Prostate gland (tissue), 2 donors: ENCODE measurements at regions not wholly inside any gene's neighbourhood (a gene's known extent, or its start where the extent isn't known, plus 50 kb on each side); places are given as distances from the start of the nearest gene placed in this dataset.

ENCODE experiments used
- DNase-seq: peaks from one replicate; pipeline ENCODE4 v3.0.0-alpha.2; 2019; ENCODE audit warnings: low spot score
- H3K27ac ChIP-seq, 2 donors: fragments of 200-600 bp; sonication (generic); 2 replicates each; pipeline ENCODE4 v1.5.1; 2017 to 2019
- H3K27me3 ChIP-seq: fragments of 200-600 bp; sonication (generic); replicated peaks from 2 replicates; pipeline ENCODE4 v1.5.1; 2019; ENCODE audit not compliant: insufficient read depth
- H3K36me3 ChIP-seq, 2 donors: fragments of 200-600 bp; sonication (generic); 1 replicate in 1 of 2; 2 replicates in 1 of 2; pipeline versions ENCODE4 v1.5.1 to v1.8.1; 2017 to 2019
- H3K4me1 ChIP-seq: fragments of 200-600 bp; sonication (generic); replicated peaks from 2 replicates; pipeline ENCODE4 v1.5.1; 2019
- H3K4me3 ChIP-seq, 2 donors: fragments of 200-600 bp; sonication (generic); 2 replicates each; pipeline ENCODE4 v1.5.1; 2017 to 2019
- H3K9me3 ChIP-seq: fragments of 200-600 bp; sonication (generic); 2 replicates; pipeline ENCODE4 v1.5.1; 2017
- POLR2A ChIP-seq: fragments of 450-650 bp; IDR thresholded peaks from one replicate; pipeline ENCODE4 v1.6.1; 2016; ENCODE audit warnings: antibody characterized with exemption, mild to moderate bottlenecking
- POLR2AphosphoS5 ChIP-seq: sonication (generic); formaldehyde crosslinking; IDR thresholded peaks from one replicate; pipeline ENCODE4 v1.6.1; 2017; ENCODE audit warnings: antibody characterized with exemption
- WGBS: methylation state at CpG from one replicate; pipeline ENCODE4 v1.1.5; 2018; 5-methylcytosine and 5-hydroxymethylcytosine counted together
- intact Hi-C: fragments of 100-400 bp; cut with DNase I; formaldehyde crosslinking; loops from one replicate; pipeline ENCODE4 v1.14.2; 2022
- TF ChIP-seq, protein P1 (sequence below), 4 experiments: fragments of 200-600 bp in 2 of 4; fragments of 450-650 bp in 2 of 4; sonication (generic) in 2 of 4; IDR thresholded peaks; 1 replicate in 3 of 4; 2 replicates in 1 of 4; pipeline ENCODE4 v1.5.1; 2016 to 2019; ENCODE audit warnings: antibody characterized with exemption in 4 of 4, mild to moderate bottlenecking in 2 of 4, moderate library complexity in 2 of 4

- Histone ChIP-seq H3K4me1 (peaks cover 4% of the 10 kb centered on the region), H3K27ac (no peak overlapping the region)
Observed at GRCh38 chr13:99058527-99059495, 80.9 kb upstream of the DOCK9 start.

DNA sequence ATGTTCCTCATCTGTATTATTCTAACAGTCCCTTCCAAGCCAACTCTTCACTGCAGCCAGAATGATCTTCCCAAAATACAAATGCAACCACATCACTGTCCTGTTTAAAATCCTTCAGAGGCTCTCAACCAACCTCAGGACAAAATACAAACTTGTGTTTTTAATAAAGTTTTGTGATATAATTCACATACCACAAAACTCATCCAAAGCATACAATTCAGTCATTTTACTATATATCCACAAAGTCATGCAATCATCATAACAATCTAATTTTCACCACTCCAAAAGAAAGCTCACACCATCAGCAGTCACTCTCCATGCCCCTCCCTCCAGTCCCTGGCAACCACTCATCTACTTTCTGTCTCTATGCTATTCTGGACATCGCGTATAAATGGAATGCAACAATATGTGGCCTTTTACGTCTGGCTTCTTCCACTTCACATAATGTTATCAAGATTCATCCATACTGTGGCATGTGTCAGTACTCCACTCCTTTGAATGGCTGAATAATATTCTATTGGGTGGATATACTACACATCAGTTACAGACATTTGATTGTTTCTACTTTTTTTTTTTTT is 81.7 kb upstream of the DOCK9 start:
- no peak for TF ChIP-seq POLR2AphosphoS5
- TF ChIP-seq POLR2A, result no peak
- TF ChIP-seq, protein P1, sequence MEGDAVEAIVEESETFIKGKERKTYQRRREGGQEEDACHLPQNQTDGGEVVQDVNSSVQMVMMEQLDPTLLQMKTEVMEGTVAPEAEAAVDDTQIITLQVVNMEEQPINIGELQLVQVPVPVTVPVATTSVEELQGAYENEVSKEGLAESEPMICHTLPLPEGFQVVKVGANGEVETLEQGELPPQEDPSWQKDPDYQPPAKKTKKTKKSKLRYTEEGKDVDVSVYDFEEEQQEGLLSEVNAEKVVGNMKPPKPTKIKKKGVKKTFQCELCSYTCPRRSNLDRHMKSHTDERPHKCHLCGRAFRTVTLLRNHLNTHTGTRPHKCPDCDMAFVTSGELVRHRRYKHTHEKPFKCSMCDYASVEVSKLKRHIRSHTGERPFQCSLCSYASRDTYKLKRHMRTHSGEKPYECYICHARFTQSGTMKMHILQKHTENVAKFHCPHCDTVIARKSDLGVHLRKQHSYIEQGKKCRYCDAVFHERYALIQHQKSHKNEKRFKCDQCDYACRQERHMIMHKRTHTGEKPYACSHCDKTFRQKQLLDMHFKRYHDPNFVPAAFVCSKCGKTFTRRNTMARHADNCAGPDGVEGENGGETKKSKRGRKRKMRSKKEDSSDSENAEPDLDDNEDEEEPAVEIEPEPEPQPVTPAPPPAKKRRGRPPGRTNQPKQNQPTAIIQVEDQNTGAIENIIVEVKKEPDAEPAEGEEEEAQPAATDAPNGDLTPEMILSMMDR (IDR thresholded peaks at IDR 0.05), result no peak
- DNase-seq, result no peak
- no peaks in the 10 kb centered on the region for H3K9me3 ChIP-seq
- H3K27ac ChIP-seq, result no peak overlapping the region
- peaks cover 4% of the 10 kb centered on the region for H3K4me1 ChIP-seq
- WGBS, result 99% methylated on average over 3 of the region's 3 CpGs
- no peak overlapping the region for H3K4me3 ChIP-seq
- H3K36me3 ChIP-seq, result no peaks in the 10 kb centered on the region
- intact Hi-C loops, result no loop called here
- no peaks in the 10 kb centered on the region for H3K27me3 ChIP-seq

More at GRCh38 chr13:99058527-99059495, 80.9 kb upstream of the DOCK9 start:
- DNase-seq, result no peak
- TF ChIP-seq POLR2A (no peak), POLR2AphosphoS5 (no peak)
- TF ChIP-seq, protein P1 (IDR thresholded peaks at IDR 0.05), result no peak
- Histone ChIP-seq H3K4me3 (no peak overlapping the region), H3K36me3 (no peaks in the 10 kb centered on the region), H3K27me3 (no peaks in the 10 kb centered on the region), H3K9me3 (no peaks in the 10 kb centered on the region)
- WGBS, result 91% methylated on average over 8 of the region's 8 CpGs
- intact Hi-C loops, result no loop called here

DNA sequence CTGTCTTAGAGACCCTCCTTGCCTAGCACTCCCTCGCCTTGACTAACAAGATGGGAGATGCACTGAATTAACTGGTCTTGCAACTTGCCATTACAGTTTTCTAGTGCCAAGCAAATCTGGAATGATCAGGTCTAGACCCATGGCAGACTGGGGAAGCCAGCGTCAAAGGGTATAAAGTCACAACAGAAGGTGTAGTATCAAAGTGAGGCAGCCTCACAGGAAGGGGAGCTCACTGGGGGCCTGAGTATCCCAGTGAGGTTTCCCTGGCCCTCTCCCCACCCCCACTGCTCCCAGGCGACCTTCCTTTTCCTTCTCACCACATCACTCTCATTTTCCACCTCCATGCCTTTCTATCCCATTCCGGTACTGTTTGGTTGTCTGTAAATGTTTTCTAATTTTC is 83.5 kb upstream of the DOCK9 start:
- Histone ChIP-seq H3K36me3 (no peaks in the 10 kb centered on the region), H3K4me3 (no peak overlapping the region), H3K9me3 (no peaks in the 10 kb centered on the region), H3K27ac (no peak overlapping the region), H3K4me1 (peaks cover 4% of the 10 kb centered on the region), H3K27me3 (no peaks in the 10 kb centered on the region)
- intact Hi-C loops, result no loop called here
- 73% methylated on average over 4 of the region's 4 CpGs for WGBS
- TF ChIP-seq POLR2A, result no peak
- TF ChIP-seq POLR2AphosphoS5, result no peak
- DNase-seq, result no peak

- DNase-seq, result peak; percentile 38
- H3K27me3 ChIP-seq, result no peaks in the 10 kb centered on the region
- H3K36me3 ChIP-seq, result no peaks in the 10 kb centered on the region
- intact Hi-C loops, result no loop called here
- H3K4me1 ChIP-seq, result peaks cover under 1% of the 10 kb centered on the region
- H3K27ac ChIP-seq, result peak overlapping the region; percentile 30 to 39
- TF ChIP-seq POLR2A (no peak), POLR2AphosphoS5 (no peak)
- TF ChIP-seq, protein P1 (IDR thresholded peaks at IDR 0.05), result no peak
- H3K4me3 ChIP-seq, result no peak overlapping the region
- 18% methylated on average over 10 of the region's 10 CpGs for WGBS
- no peaks in the 10 kb centered on the region for H3K9me3 ChIP-seq
Observed at GRCh38 chr13:99062593-99062992, 84.7 kb upstream of the DOCK9 start.

- Histone ChIP-seq H3K27ac (peak overlapping the region in 1 of 2 donors; percentile 39), H3K27me3 (no peaks in the 10 kb centered on the region), H3K36me3 (no peaks in the 10 kb centered on the region), H3K9me3 (no peaks in the 10 kb centered on the region), H3K4me3 (no peak overlapping the region), H3K4me1 (no peaks in the 10 kb centered on the region)
- TF ChIP-seq, protein P1 (IDR thresholded peaks at IDR 0.05), result no peak
- TF ChIP-seq POLR2A (no peak), POLR2AphosphoS5 (no peak)
- DNase-seq, result no peak
- intact Hi-C loops, result no loop called here
- WGBS, result 80% methylated on average over 8 of the region's 8 CpGs
Observed at GRCh38 chr13:99063178-99063577, 85.3 kb upstream of the DOCK9 start.
